ENCODE measurements at regions not wholly inside any gene's neighbourhood (a gene's known extent, or its start where the extent isn't known, plus 50 kb on each side); places are given as distances from the start of the nearest gene placed in this dataset.

DNA sequence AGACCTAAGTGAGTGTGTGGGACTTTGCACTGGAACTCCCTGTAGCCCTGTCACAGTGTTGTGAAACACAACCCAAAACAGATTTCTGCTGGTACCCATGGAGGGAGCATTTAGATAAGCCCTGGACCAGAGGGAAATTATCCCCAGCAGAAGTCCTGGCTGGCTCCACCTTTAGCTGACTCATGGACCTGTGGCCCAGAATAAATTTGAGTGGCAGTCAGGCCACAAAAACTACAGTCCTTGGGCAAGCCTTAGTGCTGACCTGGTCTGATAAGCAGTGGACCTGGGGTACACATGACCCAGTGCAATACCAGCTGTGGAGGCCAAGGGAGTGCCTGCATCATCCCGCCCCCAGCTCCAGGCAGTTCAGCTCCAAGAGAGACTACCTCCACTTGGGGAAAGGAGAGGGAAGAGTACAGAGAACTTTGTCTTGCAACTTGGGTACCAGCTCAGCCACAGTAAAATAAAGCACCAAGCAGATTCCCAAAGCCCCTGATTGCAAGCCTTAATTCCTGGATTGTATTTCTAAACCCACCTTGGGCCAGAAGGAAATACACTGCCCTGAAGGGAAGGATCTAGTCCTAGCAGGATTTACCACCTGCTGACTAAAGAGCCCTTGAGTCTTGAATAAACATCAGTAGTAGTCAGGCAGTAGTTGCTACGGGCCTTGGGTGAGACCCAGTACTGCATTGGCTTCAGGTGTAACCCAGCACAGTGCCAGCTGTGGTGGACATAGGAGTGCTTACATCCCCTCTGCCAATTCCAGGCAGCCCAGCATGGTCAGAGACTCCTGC is 140.4 kb upstream of the COL21A1 start:
- TF ChIP-seq, protein P1, sequence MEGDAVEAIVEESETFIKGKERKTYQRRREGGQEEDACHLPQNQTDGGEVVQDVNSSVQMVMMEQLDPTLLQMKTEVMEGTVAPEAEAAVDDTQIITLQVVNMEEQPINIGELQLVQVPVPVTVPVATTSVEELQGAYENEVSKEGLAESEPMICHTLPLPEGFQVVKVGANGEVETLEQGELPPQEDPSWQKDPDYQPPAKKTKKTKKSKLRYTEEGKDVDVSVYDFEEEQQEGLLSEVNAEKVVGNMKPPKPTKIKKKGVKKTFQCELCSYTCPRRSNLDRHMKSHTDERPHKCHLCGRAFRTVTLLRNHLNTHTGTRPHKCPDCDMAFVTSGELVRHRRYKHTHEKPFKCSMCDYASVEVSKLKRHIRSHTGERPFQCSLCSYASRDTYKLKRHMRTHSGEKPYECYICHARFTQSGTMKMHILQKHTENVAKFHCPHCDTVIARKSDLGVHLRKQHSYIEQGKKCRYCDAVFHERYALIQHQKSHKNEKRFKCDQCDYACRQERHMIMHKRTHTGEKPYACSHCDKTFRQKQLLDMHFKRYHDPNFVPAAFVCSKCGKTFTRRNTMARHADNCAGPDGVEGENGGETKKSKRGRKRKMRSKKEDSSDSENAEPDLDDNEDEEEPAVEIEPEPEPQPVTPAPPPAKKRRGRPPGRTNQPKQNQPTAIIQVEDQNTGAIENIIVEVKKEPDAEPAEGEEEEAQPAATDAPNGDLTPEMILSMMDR (CRISPR knock-in tag; IDR thresholded peaks at IDR 0.05) = no peak; the same call in 1 of the 2 replicates
- TF ChIP-seq CEBPB (IDR thresholded peaks at IDR 0.05; ENCODE audit: borderline replicate concordance, low read depth, low read length) = peak; percentile 60; the same call in 1 of the 2 replicates
- TF ChIP-seq MBD4 (IDR thresholded peaks at IDR 0.05; ENCODE audit: borderline replicate concordance, low read length) = no peak
- TF ChIP-seq MAZ (IDR thresholded peaks at IDR 0.05; ENCODE audit: borderline replicate concordance, low read depth, low read length) = no peak
- no peak for TF ChIP-seq MAZ (CRISPR knock-in tag; IDR thresholded peaks at IDR 0.05; ENCODE audit: low read depth)
- TF ChIP-seq POLR2A (IDR thresholded peaks at IDR 0.05; ENCODE audit: insufficient read depth in 1 of 2, low read depth in 2 of 2, low read length in 2 of 2) = no peak
- no peak for TF ChIP-seq TAF1 (CRISPR knock-in tag; IDR thresholded peaks at IDR 0.05)
- TF ChIP-seq CREM (IDR thresholded peaks at IDR 0.05) = no peak; the same call in 1 of the 2 replicates
- TF ChIP-seq CREM (CRISPR knock-in tag; IDR thresholded peaks at IDR 0.05) = no peak
- TF ChIP-seq POLR2AphosphoS2 (IDR thresholded peaks at IDR 0.05; ENCODE audit: low read depth, low read length) = no peak
- TF ChIP-seq MEIS2 (CRISPR knock-in tag; IDR thresholded peaks at IDR 0.05) = no peak; the same call in 1 of the 2 replicates

Data from HepG2 (cell line).